Astrocyte (in vitro differentiated cells and primary cell): ENCODE measurements at regions not wholly inside any gene's neighbourhood (a gene's known extent, or its start where the extent isn't known, plus 50 kb on each side); places are given as distances from the start of the nearest gene placed in this dataset.

ENCODE experiments used
- DNase-seq: peaks from one replicate; pipeline ENCODE4 v3.0.0-alpha.2; 2010; ENCODE audit warnings: low read depth
- FAIRE-seq: peaks from 2 replicates; lab custom pipeline; 2011; peaks lifted over from hg19 to GRCh38; lab: Jason Lieb, UNC
- H2AFZ ChIP-seq: 2 replicates; pipeline ENCODE4 v1.6.0; 2012; ENCODE audit warnings: low read depth, low read length, inconsistent platforms
- H3K27ac ChIP-seq: 2 replicates; pipeline ENCODE4 v1.5.1; 2011; ENCODE audit warnings: low read depth, low read length, inconsistent platforms
- H3K27me3 ChIP-seq: 2 replicates; pipeline ENCODE4 v1.6.0; 2011; ENCODE audit warnings: low read length, inconsistent platforms; ENCODE audit not compliant: insufficient read depth
- H3K36me3 ChIP-seq: 2 replicates; pipeline ENCODE4 v1.5.1; 2011; ENCODE audit warnings: low read length, inconsistent platforms; ENCODE audit not compliant: insufficient read depth
- H3K4me1 ChIP-seq: 2 replicates; pipeline ENCODE4 v1.5.1; 2011; ENCODE audit warnings: low read length, inconsistent platforms; ENCODE audit not compliant: insufficient read depth
- H3K4me2 ChIP-seq: 2 replicates; pipeline ENCODE4 v1.6.0; 2012; ENCODE audit warnings: low read length, inconsistent platforms
- H3K4me3 ChIP-seq: 2 replicates; pipeline ENCODE4 v1.5.1; 2011; ENCODE audit warnings: low read depth, mild to moderate bottlenecking, low read length, inconsistent platforms; ENCODE audit not compliant: insufficient read depth
- H3K79me2 ChIP-seq: 2 replicates; pipeline ENCODE4 v1.6.0; 2012; ENCODE audit warnings: mild to moderate bottlenecking, low read length, inconsistent platforms; ENCODE audit not compliant: insufficient read depth
- H3K9ac ChIP-seq: 2 replicates; pipeline ENCODE4 v1.6.0; 2012; ENCODE audit warnings: mild to moderate bottlenecking, low read length, inconsistent platforms
- H3K9me3 ChIP-seq: 2 replicates; pipeline ENCODE4 v1.5.1; 2012; ENCODE audit warnings: low read depth, mild to moderate bottlenecking, low read length, inconsistent platforms; ENCODE audit not compliant: insufficient read depth
- H4K20me1 ChIP-seq: 2 replicates; pipeline ENCODE4 v1.6.0; 2012; ENCODE audit warnings: low read length, inconsistent platforms; ENCODE audit not compliant: insufficient read depth
- H3K27ac Mint-ChIP-seq: one replicate; pipeline ENCODE4 v1.8.0; 2021; ENCODE audit warnings: mild to moderate bottlenecking, mixed read lengths; ENCODE audit not compliant: unreplicated experiment
- H3K27me3 Mint-ChIP-seq: one replicate; pipeline ENCODE4 v1.8.0; 2021; ENCODE audit warnings: low read depth, mixed read lengths; ENCODE audit not compliant: unreplicated experiment
- H3K36me3 Mint-ChIP-seq: one replicate; pipeline ENCODE4 v1.8.0; 2021; ENCODE audit warnings: low read depth, mixed read lengths; ENCODE audit not compliant: unreplicated experiment
- H3K4me1 Mint-ChIP-seq: one replicate; pipeline ENCODE4 v1.8.0; 2021; ENCODE audit warnings: low read depth, mixed read lengths; ENCODE audit not compliant: unreplicated experiment
- H3K4me3 Mint-ChIP-seq: one replicate; pipeline ENCODE4 v1.8.0; 2021; ENCODE audit warnings: mild to moderate bottlenecking, moderate library complexity, mixed read lengths; ENCODE audit not compliant: unreplicated experiment
- H3K9me3 Mint-ChIP-seq: one replicate; pipeline ENCODE4 v1.8.0; 2021; ENCODE audit warnings: mild to moderate bottlenecking, mixed read lengths; ENCODE audit not compliant: unreplicated experiment
- EZH2 ChIP-seq: IDR thresholded peaks from 2 replicates; pipeline ENCODE4 v1.6.1; 2012; ENCODE audit warnings: mild to moderate bottlenecking, low read length, inconsistent platforms; ENCODE audit not compliant: insufficient read depth
- TF ChIP-seq, protein P1 (sequence below): IDR thresholded peaks from 2 replicates; pipeline ENCODE4 v1.5.1; 2011; ENCODE audit warnings: low read depth, mild to moderate bottlenecking, inconsistent platforms, low read length, moderate library complexity; ENCODE audit not compliant: insufficient read depth

DNA sequence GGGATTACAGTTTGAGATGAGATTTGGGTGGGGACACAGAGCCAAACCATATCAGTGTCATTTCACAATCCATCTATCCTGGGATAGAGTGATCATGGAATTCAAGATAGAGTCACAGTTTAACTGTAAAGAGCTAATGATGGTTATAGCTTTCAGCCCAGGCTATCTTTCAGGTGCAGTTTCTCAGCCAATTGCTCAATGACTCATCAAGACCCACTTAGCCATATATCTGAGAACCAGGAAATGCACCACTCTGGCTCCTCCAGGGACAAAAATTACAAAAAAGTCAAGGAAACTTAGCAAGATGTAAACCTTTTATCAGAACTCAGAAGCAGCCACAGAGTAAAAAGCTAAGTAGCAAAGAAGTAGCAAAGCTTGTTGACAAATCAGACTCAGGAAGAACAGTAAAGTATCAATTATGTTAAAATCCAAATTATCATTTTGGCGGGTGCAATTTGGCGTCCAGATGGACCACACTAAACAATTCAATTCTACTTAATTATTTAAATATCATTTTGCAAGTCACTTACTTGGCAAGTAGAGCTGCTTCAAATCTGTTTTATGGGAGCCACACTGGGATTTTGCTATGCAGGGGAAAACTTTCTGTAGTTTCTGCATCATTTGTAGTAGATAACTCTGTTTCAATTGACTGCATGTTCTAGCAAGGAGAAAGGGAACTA, 169.4 kb downstream of the TLE1 start:
- H3K27ac ChIP-seq: no peak overlapping the region
- no peaks in the 10 kb centered on the region for H3K27me3 Mint-ChIP-seq
- no peak overlapping the region for H3K4me3 Mint-ChIP-seq
- H3K27ac Mint-ChIP-seq: no peak overlapping the region
- H3K4me1 ChIP-seq: no peaks in the 10 kb centered on the region
- TF ChIP-seq, protein P1, sequence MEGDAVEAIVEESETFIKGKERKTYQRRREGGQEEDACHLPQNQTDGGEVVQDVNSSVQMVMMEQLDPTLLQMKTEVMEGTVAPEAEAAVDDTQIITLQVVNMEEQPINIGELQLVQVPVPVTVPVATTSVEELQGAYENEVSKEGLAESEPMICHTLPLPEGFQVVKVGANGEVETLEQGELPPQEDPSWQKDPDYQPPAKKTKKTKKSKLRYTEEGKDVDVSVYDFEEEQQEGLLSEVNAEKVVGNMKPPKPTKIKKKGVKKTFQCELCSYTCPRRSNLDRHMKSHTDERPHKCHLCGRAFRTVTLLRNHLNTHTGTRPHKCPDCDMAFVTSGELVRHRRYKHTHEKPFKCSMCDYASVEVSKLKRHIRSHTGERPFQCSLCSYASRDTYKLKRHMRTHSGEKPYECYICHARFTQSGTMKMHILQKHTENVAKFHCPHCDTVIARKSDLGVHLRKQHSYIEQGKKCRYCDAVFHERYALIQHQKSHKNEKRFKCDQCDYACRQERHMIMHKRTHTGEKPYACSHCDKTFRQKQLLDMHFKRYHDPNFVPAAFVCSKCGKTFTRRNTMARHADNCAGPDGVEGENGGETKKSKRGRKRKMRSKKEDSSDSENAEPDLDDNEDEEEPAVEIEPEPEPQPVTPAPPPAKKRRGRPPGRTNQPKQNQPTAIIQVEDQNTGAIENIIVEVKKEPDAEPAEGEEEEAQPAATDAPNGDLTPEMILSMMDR: no peak
- no peak for TF ChIP-seq EZH2
- no peak overlapping the region for H3K9ac ChIP-seq
- FAIRE-seq (no peak), DNase-seq (no peak)
- no peak overlapping the region for H3K4me2 ChIP-seq
- no peaks in the 10 kb centered on the region for H3K27me3 ChIP-seq
- no peaks in the 10 kb centered on the region for H3K79me2 ChIP-seq
- peaks cover 2% of the 10 kb centered on the region for H3K4me1 Mint-ChIP-seq
- no peak overlapping the region for H3K4me3 ChIP-seq
- no peak overlapping the region for H2AFZ ChIP-seq
- H3K36me3 ChIP-seq: no peaks in the 10 kb centered on the region
- no peaks in the 10 kb centered on the region for H3K9me3 Mint-ChIP-seq
- no peaks in the 10 kb centered on the region for H3K36me3 Mint-ChIP-seq
- H3K9me3 ChIP-seq: no peaks in the 10 kb centered on the region
- no peaks in the 10 kb centered on the region for H4K20me1 ChIP-seq

DNA sequence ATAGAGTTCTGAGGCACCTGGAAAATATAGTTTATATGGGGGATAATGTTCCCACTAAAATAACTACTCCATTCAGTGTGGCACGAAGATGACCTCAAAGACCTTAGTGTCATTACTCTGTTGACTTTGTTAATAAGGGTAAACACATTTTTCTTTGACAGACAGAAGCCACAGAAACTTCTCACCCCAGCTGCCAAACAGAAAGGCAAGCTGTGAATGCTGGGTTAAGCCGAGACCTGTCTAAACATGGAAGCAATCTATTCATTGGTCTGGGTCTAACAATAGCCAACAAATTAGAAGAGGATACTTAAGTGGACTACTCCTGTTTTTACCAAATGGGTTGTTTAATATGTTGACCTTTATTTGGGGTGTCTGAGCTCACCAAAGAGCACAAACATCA, 171.4 kb downstream of the TLE1 start:
- Histone ChIP-seq H3K9me3 (no peaks in the 10 kb centered on the region), H3K9ac (no peak overlapping the region), H3K79me2 (no peaks in the 10 kb centered on the region), H3K27ac (no peak overlapping the region), H3K4me2 (no peak overlapping the region), H3K36me3 (no peaks in the 10 kb centered on the region), H3K4me1 (no peaks in the 10 kb centered on the region), H4K20me1 (no peaks in the 10 kb centered on the region), H3K4me3 (no peak overlapping the region), H3K27me3 (no peaks in the 10 kb centered on the region), H2AFZ (no peak overlapping the region)
- H3K36me3 Mint-ChIP-seq: no peaks in the 10 kb centered on the region
- FAIRE-seq: no peak
- peaks cover 2% of the 10 kb centered on the region for H3K4me1 Mint-ChIP-seq
- DNase-seq: no peak
- H3K9me3 Mint-ChIP-seq: peaks cover 2% of the 10 kb centered on the region
- H3K27ac Mint-ChIP-seq: no peak overlapping the region
- TF ChIP-seq, protein P1: no peak
- TF ChIP-seq EZH2: no peak
- H3K27me3 Mint-ChIP-seq: no peaks in the 10 kb centered on the region
- H3K4me3 Mint-ChIP-seq: no peak overlapping the region

DNA sequence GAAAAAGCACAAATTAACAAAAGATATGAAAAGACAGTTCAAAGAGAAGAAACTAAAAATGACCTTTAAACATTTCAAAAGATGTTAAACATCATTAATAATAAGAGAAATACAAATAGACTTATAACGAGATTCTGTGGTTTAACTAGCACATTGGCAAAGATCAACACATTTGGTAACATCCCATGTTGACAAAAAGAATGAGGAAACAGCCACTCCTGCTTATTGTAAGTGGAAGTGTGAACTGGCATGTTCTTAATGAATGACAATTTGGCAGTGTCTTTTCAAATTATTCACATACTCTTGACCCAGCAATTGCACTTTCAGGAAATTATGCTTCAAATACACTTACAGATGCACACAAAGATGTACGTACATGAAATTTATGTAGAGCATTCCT, 176.3 kb downstream of the TLE1 start:
- no peak overlapping the region for H3K27ac Mint-ChIP-seq
- Histone ChIP-seq H3K27me3 (no peaks in the 10 kb centered on the region), H4K20me1 (no peaks in the 10 kb centered on the region), H3K27ac (no peak overlapping the region), H3K36me3 (no peaks in the 10 kb centered on the region), H3K79me2 (no peaks in the 10 kb centered on the region), H2AFZ (no peak overlapping the region), H3K9ac (no peak overlapping the region), H3K9me3 (no peaks in the 10 kb centered on the region), H3K4me3 (no peak overlapping the region), H3K4me2 (no peak overlapping the region), H3K4me1 (no peaks in the 10 kb centered on the region)
- DNase-seq (no peak), FAIRE-seq (no peak)
- H3K27me3 Mint-ChIP-seq: no peaks in the 10 kb centered on the region
- TF ChIP-seq, protein P1: no peak
- no peak for TF ChIP-seq EZH2
- H3K4me3 Mint-ChIP-seq: no peak overlapping the region
- no peaks in the 10 kb centered on the region for H3K36me3 Mint-ChIP-seq
- peaks cover 2% of the 10 kb centered on the region for H3K9me3 Mint-ChIP-seq
- H3K4me1 Mint-ChIP-seq: no peaks in the 10 kb centered on the region
